Loucy (cell line): ENCODE measurements at regions not wholly inside any gene's neighbourhood (a gene's known extent, or its start where the extent isn't known, plus 50 kb on each side); places are given as distances from the start of the nearest gene placed in this dataset.

Source experiments
- EZH2phosphoT487 ChIP-seq: fragments of 200-600 bp; IDR thresholded peaks from 2 replicates; pipeline ENCODE4 v1.6.1; 2018; ENCODE audit warnings: antibody characterized with exemption, mild to moderate bottlenecking, moderate library complexity, borderline replicate concordance
- TF ChIP-seq, protein P1 (sequence below): fragments of 200-600 bp; sonication (generic); conservative IDR thresholded peaks from 2 replicates; pipeline ENCODE4 v1.5.1; 2014; ENCODE audit warnings: mild to moderate bottlenecking, antibody characterized with exemption, low read length

DNA sequence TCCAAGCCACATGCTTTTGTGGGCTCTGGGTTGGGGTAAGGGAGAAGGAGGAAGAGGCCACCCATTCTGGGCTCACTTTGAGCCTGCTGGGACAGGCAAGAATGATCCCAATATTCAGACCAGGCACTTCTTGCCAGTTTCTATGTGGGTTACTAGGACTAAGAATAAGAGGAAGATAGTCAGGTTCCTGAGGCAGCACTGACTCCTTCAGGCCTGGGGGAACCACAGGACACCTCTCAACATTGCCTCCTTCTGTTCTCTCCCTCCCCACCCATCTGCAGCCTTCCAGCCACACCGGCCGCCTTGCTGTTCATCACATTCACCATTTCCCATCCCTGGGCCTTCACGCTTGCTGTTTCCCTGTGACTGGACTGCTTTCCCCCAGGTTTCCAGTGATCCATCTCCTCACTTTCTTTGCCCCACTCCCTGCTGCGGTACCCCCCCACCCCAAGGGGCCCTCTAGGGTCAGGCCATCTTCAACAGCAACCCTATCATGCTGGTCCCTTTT is 69.2 kb upstream of the SIRPA start:
- TF ChIP-seq, protein P1, sequence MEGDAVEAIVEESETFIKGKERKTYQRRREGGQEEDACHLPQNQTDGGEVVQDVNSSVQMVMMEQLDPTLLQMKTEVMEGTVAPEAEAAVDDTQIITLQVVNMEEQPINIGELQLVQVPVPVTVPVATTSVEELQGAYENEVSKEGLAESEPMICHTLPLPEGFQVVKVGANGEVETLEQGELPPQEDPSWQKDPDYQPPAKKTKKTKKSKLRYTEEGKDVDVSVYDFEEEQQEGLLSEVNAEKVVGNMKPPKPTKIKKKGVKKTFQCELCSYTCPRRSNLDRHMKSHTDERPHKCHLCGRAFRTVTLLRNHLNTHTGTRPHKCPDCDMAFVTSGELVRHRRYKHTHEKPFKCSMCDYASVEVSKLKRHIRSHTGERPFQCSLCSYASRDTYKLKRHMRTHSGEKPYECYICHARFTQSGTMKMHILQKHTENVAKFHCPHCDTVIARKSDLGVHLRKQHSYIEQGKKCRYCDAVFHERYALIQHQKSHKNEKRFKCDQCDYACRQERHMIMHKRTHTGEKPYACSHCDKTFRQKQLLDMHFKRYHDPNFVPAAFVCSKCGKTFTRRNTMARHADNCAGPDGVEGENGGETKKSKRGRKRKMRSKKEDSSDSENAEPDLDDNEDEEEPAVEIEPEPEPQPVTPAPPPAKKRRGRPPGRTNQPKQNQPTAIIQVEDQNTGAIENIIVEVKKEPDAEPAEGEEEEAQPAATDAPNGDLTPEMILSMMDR: no peak
- TF ChIP-seq EZH2phosphoT487: no peak
